Panc1 (cell line): ENCODE measurements at regions not wholly inside any gene's neighbourhood (a gene's known extent, or its start where the extent isn't known, plus 50 kb on each side); places are given as distances from the start of the nearest gene placed in this dataset.

Experiments used
- ATAC-seq: fragments of 200-7000 bp; cut with Tn5 transposase; 2 replicates; pipeline ENCODE4 v1.9.1; 2020; ENCODE audit warnings: mild to moderate bottlenecking, moderate library complexity
- BruUV-seq: library from RNA; stranded (reverse); fragments of 400-500 nt; replicated peaks from 2 replicates; lab custom pipeline; 2021; lab: Mats Ljungman, UMichigan
- CTCF ChIA-PET: fragments of 300-600 bp; sonication (Branson Sonifier 250); formaldehyde crosslinking; loops from one replicate; lab custom pipeline; 2022; ENCODE audit warnings: antibody characterized with exemption; lab: Charles Lee
- POLR2A ChIA-PET: fragments of 300-600 bp; sonication (Branson Sonifier 250); formaldehyde crosslinking; loops from one replicate; lab custom pipeline; 2022; ENCODE audit warnings: antibody characterized with exemption; lab: Charles Lee
- DNase-seq: peaks from one replicate; pipeline ENCODE4 v3.0.0-alpha.2; 2010; ENCODE audit warnings: low read depth, low spot score
- H3K27ac ChIP-seq: 2 replicates; pipeline ENCODE4 v1.5.1; 2011; ENCODE audit warnings: mild to moderate bottlenecking, low read length, inconsistent platforms
- H3K27me3 ChIP-seq: fragments of 200-500 bp; sonication (Bioruptor generic); 2 replicates; pipeline ENCODE4 v1.6.0; 2014; ENCODE audit warnings: low read length, inconsistent platforms; ENCODE audit not compliant: control insufficient read depth, insufficient read depth
- H3K36me3 ChIP-seq: fragments of 200-500 bp; sonication (Bioruptor generic); 2 replicates; pipeline ENCODE4 v1.5.1; 2014; ENCODE audit warnings: inconsistent platforms, mild to moderate bottlenecking, low read length, moderate library complexity; ENCODE audit not compliant: control insufficient read depth, insufficient read depth
- H3K4me1 ChIP-seq: 2 replicates; pipeline ENCODE4 v1.5.1; 2011; ENCODE audit warnings: inconsistent platforms, mild to moderate bottlenecking, low read length, moderate library complexity; ENCODE audit not compliant: control insufficient read depth, insufficient read depth
- H3K4me3 ChIP-seq, 2 experiments: 2 replicates each; pipeline ENCODE4 v1.5.1; 2011 to 2012; ENCODE audit warnings: low read depth in 2 of 2, low read length in 2 of 2, mild to moderate bottlenecking in 2 of 2, inconsistent platforms in 1 of 2, moderate library complexity in 1 of 2
- H3K9me3 ChIP-seq: fragments of 200-500 bp; sonication (Bioruptor generic); 2 replicates; pipeline ENCODE4 v1.5.1; 2014; ENCODE audit warnings: low read depth, mild to moderate bottlenecking, inconsistent platforms, low read length, moderate library complexity; ENCODE audit not compliant: control insufficient read depth, insufficient read depth
- POLR2AphosphoS5 ChIP-seq: IDR thresholded peaks from 2 replicates; pipeline ENCODE4 v1.6.1; 2012; ENCODE audit warnings: mild to moderate bottlenecking, low read depth, low read length, moderate library complexity
- SIN3A ChIP-seq: IDR thresholded peaks from 2 replicates; pipeline ENCODE4 v1.6.1; 2012; ENCODE audit warnings: low read depth, mild to moderate bottlenecking, low read length, moderate library complexity, borderline replicate concordance; ENCODE audit not compliant: insufficient read depth
- TCF7L2 ChIP-seq: IDR thresholded peaks from 2 replicates; pipeline ENCODE4 v1.6.1; 2011; ENCODE audit warnings: mild to moderate bottlenecking, low read depth, low read length, inconsistent platforms
- in situ Hi-C: cut with HindIII; loops from 2 replicates; pipeline ENCODE4 v1.10.0; 2016; ENCODE audit warnings: low sequenced_read_pairs, low pct_unique_long_range_greater_than_20kb
- intact Hi-C: fragments of 100-400 bp; cut with micrococcal nuclease; formaldehyde crosslinking; loops from one replicate; pipeline ENCODE4 v1.10.0; 2022; ENCODE audit not compliant: unreplicated experiment
- TF ChIP-seq, protein P1 (sequence below): fragments of 450-650 bp; IDR thresholded peaks from 2 replicates; pipeline ENCODE4 v1.5.1; 2017; ENCODE audit warnings: mild to moderate bottlenecking
- TF ChIP-seq, protein P2 (sequence below), 2 experiments: IDR thresholded peaks; 2 replicates each; pipeline ENCODE4 v1.6.1; 2011 to 2012; ENCODE audit warnings: low read depth in 2 of 2, control low read depth in 1 of 2, low read length in 1 of 2, mild to moderate bottlenecking in 1 of 2, moderate library complexity in 1 of 2; ENCODE audit not compliant: insufficient read depth in 1 of 2

DNA sequence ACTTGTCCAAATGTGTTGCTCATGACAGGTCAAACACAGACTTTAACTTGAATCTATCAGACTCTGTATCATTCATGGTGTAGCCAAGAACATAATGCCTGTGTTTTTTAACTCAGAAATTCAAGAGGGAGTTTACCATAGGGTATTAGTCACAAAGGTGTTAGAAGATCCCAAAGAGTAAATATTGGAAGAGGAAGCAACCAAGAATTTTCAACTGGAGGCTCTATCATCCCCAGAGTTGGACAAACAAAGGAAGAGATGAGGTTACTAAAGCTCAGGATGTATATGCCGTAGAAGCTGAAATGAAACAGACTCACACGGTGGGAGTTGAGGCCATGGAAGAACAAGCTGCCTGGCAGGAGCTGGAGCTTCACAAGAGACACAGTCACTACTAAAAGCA is 116.2 kb upstream of the COL8A1 start:
- no peak for DNase-seq
- Histone ChIP-seq H3K4me3 (no peak overlapping the region), H3K9me3 (no peaks in the 10 kb centered on the region), H3K4me1 (no peaks in the 10 kb centered on the region), H3K27ac (no peak overlapping the region), H3K27me3 (no peaks in the 10 kb centered on the region), H3K36me3 (no peaks in the 10 kb centered on the region)
- ChIA-PET CTCF (no interaction called here), POLR2A (no interaction called here)
- TF ChIP-seq POLR2AphosphoS5, result no peak
- TF ChIP-seq, protein P1, sequence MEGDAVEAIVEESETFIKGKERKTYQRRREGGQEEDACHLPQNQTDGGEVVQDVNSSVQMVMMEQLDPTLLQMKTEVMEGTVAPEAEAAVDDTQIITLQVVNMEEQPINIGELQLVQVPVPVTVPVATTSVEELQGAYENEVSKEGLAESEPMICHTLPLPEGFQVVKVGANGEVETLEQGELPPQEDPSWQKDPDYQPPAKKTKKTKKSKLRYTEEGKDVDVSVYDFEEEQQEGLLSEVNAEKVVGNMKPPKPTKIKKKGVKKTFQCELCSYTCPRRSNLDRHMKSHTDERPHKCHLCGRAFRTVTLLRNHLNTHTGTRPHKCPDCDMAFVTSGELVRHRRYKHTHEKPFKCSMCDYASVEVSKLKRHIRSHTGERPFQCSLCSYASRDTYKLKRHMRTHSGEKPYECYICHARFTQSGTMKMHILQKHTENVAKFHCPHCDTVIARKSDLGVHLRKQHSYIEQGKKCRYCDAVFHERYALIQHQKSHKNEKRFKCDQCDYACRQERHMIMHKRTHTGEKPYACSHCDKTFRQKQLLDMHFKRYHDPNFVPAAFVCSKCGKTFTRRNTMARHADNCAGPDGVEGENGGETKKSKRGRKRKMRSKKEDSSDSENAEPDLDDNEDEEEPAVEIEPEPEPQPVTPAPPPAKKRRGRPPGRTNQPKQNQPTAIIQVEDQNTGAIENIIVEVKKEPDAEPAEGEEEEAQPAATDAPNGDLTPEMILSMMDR, result no peak
- TF ChIP-seq SIN3A, result no peak
- intact Hi-C loops, result no loop called here
- no peak for ATAC-seq
- no TSS peak for BruUV-seq
- in situ Hi-C loops, result no loop called here

DNA sequence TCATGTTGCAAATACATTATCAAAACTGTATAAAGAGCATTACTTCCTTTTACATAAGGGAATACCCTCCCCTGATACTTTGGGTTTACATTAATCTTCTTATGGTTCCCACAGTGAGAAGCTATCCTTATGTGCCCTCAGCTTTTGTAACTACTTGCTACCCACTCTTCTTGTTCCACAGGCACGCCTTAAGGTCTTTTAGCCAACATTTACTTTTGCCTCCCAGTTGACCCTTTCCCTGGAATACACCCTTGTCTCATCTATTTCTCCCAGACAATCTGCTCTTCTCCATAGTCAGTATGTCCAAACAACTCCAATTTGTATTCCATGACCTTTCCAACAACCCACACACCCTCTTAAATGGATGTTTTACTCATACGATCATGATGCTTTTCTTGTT is 116.8 kb upstream of the COL8A1 start:
- no peaks in the 10 kb centered on the region for H3K27me3 ChIP-seq
- ChIA-PET POLR2A (no interaction called here), CTCF (no interaction called here)
- BruUV-seq, result no TSS peak
- no peaks in the 10 kb centered on the region for H3K9me3 ChIP-seq
- no peak overlapping the region for H3K27ac ChIP-seq
- DNase-seq (no peak), ATAC-seq (no peak)
- TF ChIP-seq TCF7L2, result no peak
- no peak for TF ChIP-seq SIN3A
- TF ChIP-seq, protein P1, result no peak
- TF ChIP-seq, protein P2, sequence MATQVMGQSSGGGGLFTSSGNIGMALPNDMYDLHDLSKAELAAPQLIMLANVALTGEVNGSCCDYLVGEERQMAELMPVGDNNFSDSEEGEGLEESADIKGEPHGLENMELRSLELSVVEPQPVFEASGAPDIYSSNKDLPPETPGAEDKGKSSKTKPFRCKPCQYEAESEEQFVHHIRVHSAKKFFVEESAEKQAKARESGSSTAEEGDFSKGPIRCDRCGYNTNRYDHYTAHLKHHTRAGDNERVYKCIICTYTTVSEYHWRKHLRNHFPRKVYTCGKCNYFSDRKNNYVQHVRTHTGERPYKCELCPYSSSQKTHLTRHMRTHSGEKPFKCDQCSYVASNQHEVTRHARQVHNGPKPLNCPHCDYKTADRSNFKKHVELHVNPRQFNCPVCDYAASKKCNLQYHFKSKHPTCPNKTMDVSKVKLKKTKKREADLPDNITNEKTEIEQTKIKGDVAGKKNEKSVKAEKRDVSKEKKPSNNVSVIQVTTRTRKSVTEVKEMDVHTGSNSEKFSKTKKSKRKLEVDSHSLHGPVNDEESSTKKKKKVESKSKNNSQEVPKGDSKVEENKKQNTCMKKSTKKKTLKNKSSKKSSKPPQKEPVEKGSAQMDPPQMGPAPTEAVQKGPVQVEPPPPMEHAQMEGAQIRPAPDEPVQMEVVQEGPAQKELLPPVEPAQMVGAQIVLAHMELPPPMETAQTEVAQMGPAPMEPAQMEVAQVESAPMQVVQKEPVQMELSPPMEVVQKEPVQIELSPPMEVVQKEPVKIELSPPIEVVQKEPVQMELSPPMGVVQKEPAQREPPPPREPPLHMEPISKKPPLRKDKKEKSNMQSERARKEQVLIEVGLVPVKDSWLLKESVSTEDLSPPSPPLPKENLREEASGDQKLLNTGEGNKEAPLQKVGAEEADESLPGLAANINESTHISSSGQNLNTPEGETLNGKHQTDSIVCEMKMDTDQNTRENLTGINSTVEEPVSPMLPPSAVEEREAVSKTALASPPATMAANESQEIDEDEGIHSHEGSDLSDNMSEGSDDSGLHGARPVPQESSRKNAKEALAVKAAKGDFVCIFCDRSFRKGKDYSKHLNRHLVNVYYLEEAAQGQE (IDR thresholded peaks at IDR 0.05; ENCODE audit: insufficient read depth in 1 of 2, low read depth in 2 of 2, low read length in 1 of 2), result no peak
- TF ChIP-seq POLR2AphosphoS5, result no peak
- no peak overlapping the region for H3K4me3 ChIP-seq
- no peaks in the 10 kb centered on the region for H3K36me3 ChIP-seq
- intact Hi-C loops (loop anchor here (1.0 kb wide), 1 partner anchor 25 kb away; no protein-coding TSS in a partner anchor), in situ Hi-C loops (no loop called here)
- H3K4me1 ChIP-seq, result no peaks in the 10 kb centered on the region
